ENCODE measurements at regions not wholly inside any gene's neighbourhood (a gene's known extent, or its start where the extent isn't known, plus 50 kb on each side); places are given as distances from the start of the nearest gene placed in this dataset.

DNA sequence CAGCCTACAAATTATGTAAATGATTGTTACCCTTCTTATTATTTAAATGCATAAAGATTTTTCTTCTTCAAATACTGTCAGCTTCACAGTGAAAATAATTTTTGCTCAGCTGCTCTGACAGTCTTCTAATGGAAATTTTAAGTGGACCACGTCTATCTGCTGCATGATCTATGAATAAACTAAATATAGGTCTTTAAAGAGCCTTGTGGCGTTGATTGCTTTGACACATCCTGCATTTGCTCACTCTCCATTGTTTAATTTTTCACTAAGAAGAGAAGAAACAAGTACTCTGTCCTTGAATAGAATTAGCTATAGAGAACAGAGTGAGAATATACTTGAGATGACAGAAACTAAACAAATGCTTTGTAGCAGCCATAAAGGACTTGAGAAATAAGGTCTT is 826.1 kb downstream of the MRPL39 start:
- TF ChIP-seq POLR2AphosphoS5 (IDR thresholded peaks at IDR 0.05; ENCODE audit: borderline replicate concordance, low read depth, low read length) (no peak), EZH2 (IDR thresholded peaks at IDR 0.05) (no peak)

Measured in SK-N-MC (cell line).